ENCODE measurements at regions not wholly inside any gene's neighbourhood (a gene's known extent, or its start where the extent isn't known, plus 50 kb on each side); places are given as distances from the start of the nearest gene placed in this dataset.

GRCh38 chr5:160991205-160991604, 139.2 kb upstream of the ATP10B start:
- no peaks in the 10 kb centered on the region for H3K9me3 Mint-ChIP-seq
- H3K4me3 Mint-ChIP-seq, result no peak overlapping the region
- ChIA-PET POLR2A (no interaction called here), CTCF (no interaction called here)
- no peaks in the 10 kb centered on the region for H3K4me1 Mint-ChIP-seq
- no peak for DNase-seq
- H3K36me3 Mint-ChIP-seq (ENCODE audit: low read depth), result no peaks in the 10 kb centered on the region
- H3K27ac Mint-ChIP-seq, result no peak overlapping the region
- H3K27me3 Mint-ChIP-seq, result no peaks in the 10 kb centered on the region

GRCh38 chr5:160979385-160979784, 127.4 kb upstream of the ATP10B start:
- ChIA-PET CTCF (no interaction called here), POLR2A (no interaction called here)
- no peak overlapping the region for H3K4me3 Mint-ChIP-seq
- H3K36me3 Mint-ChIP-seq (ENCODE audit: low read depth), result no peaks in the 10 kb centered on the region
- H3K27ac Mint-ChIP-seq, result no peak overlapping the region
- DNase-seq, result no peak
- no peaks in the 10 kb centered on the region for H3K4me1 Mint-ChIP-seq
- H3K27me3 Mint-ChIP-seq, result peaks cover 4% of the 10 kb centered on the region
- H3K9me3 Mint-ChIP-seq, result no peaks in the 10 kb centered on the region

GRCh38 chr5:160978944-160979343, 126.9 kb upstream of the ATP10B start:
- POLR2A ChIA-PET, result no interaction called here
- Mint-ChIP-seq H3K9me3 (no peaks in the 10 kb centered on the region), H3K27me3 (peaks cover 4% of the 10 kb centered on the region), H3K27ac (no peak overlapping the region), H3K4me3 (no peak overlapping the region), H3K4me1 (no peaks in the 10 kb centered on the region), H3K36me3 (ENCODE audit: low read depth) (no peaks in the 10 kb centered on the region)
- no peak for DNase-seq
- CTCF ChIA-PET, result no interaction called here

- Mint-ChIP-seq H3K27me3 (peaks cover 4% of the 10 kb centered on the region), H3K4me3 (no peak overlapping the region), H3K27ac (no peak overlapping the region), H3K9me3 (no peaks in the 10 kb centered on the region), H3K36me3 (ENCODE audit: low read depth) (no peaks in the 10 kb centered on the region), H3K4me1 (no peaks in the 10 kb centered on the region)
- CTCF ChIA-PET, result no interaction called here
- POLR2A ChIA-PET, result no interaction called here
- DNase-seq, result no peak
These were observed 124.2 kb upstream of the ATP10B start for GRCh38 chr5:160976181-160976580.

- Mint-ChIP-seq H3K4me1 (no peaks in the 10 kb centered on the region), H3K4me3 (no peak overlapping the region), H3K27me3 (peaks cover 3% of the 10 kb centered on the region), H3K9me3 (no peaks in the 10 kb centered on the region), H3K36me3 (ENCODE audit: low read depth) (no peaks in the 10 kb centered on the region), H3K27ac (no peak overlapping the region)
- ChIA-PET POLR2A (no interaction called here), CTCF (no interaction called here)
- DNase-seq, result no peak
These were observed 118.7 kb upstream of the ATP10B start for GRCh38 chr5:160970605-160971191.

GRCh38 chr5:160969645-160970044, 117.6 kb upstream of the ATP10B start:
- Mint-ChIP-seq H3K27me3 (peaks cover 2% of the 10 kb centered on the region), H3K4me1 (no peaks in the 10 kb centered on the region), H3K36me3 (ENCODE audit: low read depth) (no peaks in the 10 kb centered on the region), H3K27ac (no peak overlapping the region), H3K9me3 (no peaks in the 10 kb centered on the region), H3K4me3 (no peak overlapping the region)
- CTCF ChIA-PET, result no interaction called here
- POLR2A ChIA-PET, result no interaction called here
- no peak for DNase-seq

GRCh38 chr5:160968480-160968879, 116.5 kb upstream of the ATP10B start:
- POLR2A ChIA-PET, result no interaction called here
- CTCF ChIA-PET, result no interaction called here
- no peaks in the 10 kb centered on the region for H3K9me3 Mint-ChIP-seq
- no peak overlapping the region for H3K27ac Mint-ChIP-seq
- no peaks in the 10 kb centered on the region for H3K36me3 Mint-ChIP-seq (ENCODE audit: low read depth)
- no peaks in the 10 kb centered on the region for H3K4me1 Mint-ChIP-seq
- H3K27me3 Mint-ChIP-seq, result peaks cover 2% of the 10 kb centered on the region
- DNase-seq, result no peak
- H3K4me3 Mint-ChIP-seq, result no peak overlapping the region

- POLR2A ChIA-PET, result no interaction called here
- DNase-seq, result no peak
- no peak overlapping the region for H3K4me3 Mint-ChIP-seq
- H3K4me1 Mint-ChIP-seq, result no peaks in the 10 kb centered on the region
- CTCF ChIA-PET, result no interaction called here
- H3K27ac Mint-ChIP-seq, result no peak overlapping the region
- peaks cover 2% of the 10 kb centered on the region for H3K27me3 Mint-ChIP-seq
- H3K36me3 Mint-ChIP-seq (ENCODE audit: low read depth), result no peaks in the 10 kb centered on the region
- no peaks in the 10 kb centered on the region for H3K9me3 Mint-ChIP-seq
These were observed 114.9 kb upstream of the ATP10B start for GRCh38 chr5:160966921-160967320.

- no peak overlapping the region for H3K27ac Mint-ChIP-seq
- ChIA-PET POLR2A (no interaction called here), CTCF (no interaction called here)
- no peaks in the 10 kb centered on the region for H3K4me1 Mint-ChIP-seq
- no peaks in the 10 kb centered on the region for H3K27me3 Mint-ChIP-seq
- H3K4me3 Mint-ChIP-seq, result no peak overlapping the region
- H3K36me3 Mint-ChIP-seq (ENCODE audit: low read depth), result no peaks in the 10 kb centered on the region
- H3K9me3 Mint-ChIP-seq, result no peaks in the 10 kb centered on the region
- no peak for DNase-seq
These were observed 109.8 kb upstream of the ATP10B start for GRCh38 chr5:160961761-160962160.

GRCh38 chr5:160961038-160961437, 109.0 kb upstream of the ATP10B start:
- CTCF ChIA-PET, result no interaction called here
- no peak overlapping the region for H3K4me3 Mint-ChIP-seq
- POLR2A ChIA-PET, result no interaction called here

GRCh38 chr5:160960592-160960991, 108.6 kb upstream of the ATP10B start:
- ChIA-PET CTCF (no interaction called here), POLR2A (no interaction called here)
- Mint-ChIP-seq H3K4me1 (no peaks in the 10 kb centered on the region), H3K4me3 (no peak overlapping the region), H3K9me3 (no peaks in the 10 kb centered on the region), H3K27me3 (no peaks in the 10 kb centered on the region), H3K36me3 (ENCODE audit: low read depth) (no peaks in the 10 kb centered on the region), H3K27ac (no peak overlapping the region)
- no peak for DNase-seq

More at GRCh38 chr5:160961038-160961437, 109.0 kb upstream of the ATP10B start:
- DNase-seq, result no peak
- H3K27me3 Mint-ChIP-seq, result no peaks in the 10 kb centered on the region
- no peaks in the 10 kb centered on the region for H3K36me3 Mint-ChIP-seq (ENCODE audit: low read depth)
- no peaks in the 10 kb centered on the region for H3K9me3 Mint-ChIP-seq
- no peaks in the 10 kb centered on the region for H3K4me1 Mint-ChIP-seq
- H3K27ac Mint-ChIP-seq, result no peak overlapping the region

GRCh38 chr5:160959804-160960203, 107.8 kb upstream of the ATP10B start:
- ChIA-PET CTCF (no interaction called here), POLR2A (no interaction called here)
- no peak for DNase-seq
- Mint-ChIP-seq H3K4me1 (no peaks in the 10 kb centered on the region), H3K36me3 (ENCODE audit: low read depth) (no peaks in the 10 kb centered on the region), H3K4me3 (no peak overlapping the region), H3K9me3 (no peaks in the 10 kb centered on the region), H3K27ac (no peak overlapping the region), H3K27me3 (no peaks in the 10 kb centered on the region)

GRCh38 chr5:160957312-160957861, 105.4 kb upstream of the ATP10B start:
- no peak for DNase-seq
- ChIA-PET CTCF (no interaction called here), POLR2A (no interaction called here)
- no peaks in the 10 kb centered on the region for H3K36me3 Mint-ChIP-seq (ENCODE audit: low read depth)
- no peaks in the 10 kb centered on the region for H3K4me1 Mint-ChIP-seq
- no peak overlapping the region for H3K4me3 Mint-ChIP-seq
- H3K27me3 Mint-ChIP-seq, result peaks cover 2% of the 10 kb centered on the region
- H3K27ac Mint-ChIP-seq, result no peak overlapping the region
- H3K9me3 Mint-ChIP-seq, result no peaks in the 10 kb centered on the region

GRCh38 chr5:160956051-160956450, 104.0 kb upstream of the ATP10B start:
- Mint-ChIP-seq H3K36me3 (ENCODE audit: low read depth) (no peaks in the 10 kb centered on the region), H3K27ac (no peak overlapping the region), H3K4me1 (no peaks in the 10 kb centered on the region), H3K4me3 (no peak overlapping the region), H3K9me3 (no peaks in the 10 kb centered on the region), H3K27me3 (peaks cover 2% of the 10 kb centered on the region)
- DNase-seq, result no peak
- POLR2A ChIA-PET, result no interaction called here
- CTCF ChIA-PET, result no interaction called here

- CTCF ChIA-PET, result no interaction called here
- Mint-ChIP-seq H3K27me3 (peaks cover 2% of the 10 kb centered on the region), H3K36me3 (ENCODE audit: low read depth) (no peaks in the 10 kb centered on the region), H3K4me3 (no peak overlapping the region), H3K4me1 (no peaks in the 10 kb centered on the region), H3K9me3 (no peaks in the 10 kb centered on the region), H3K27ac (no peak overlapping the region)
- POLR2A ChIA-PET, result no interaction called here
- no peak for DNase-seq
These were observed 98.3 kb upstream of the ATP10B start for GRCh38 chr5:160950311-160950710.

Data from activated CD4-positive, alpha-beta memory T cell treated with anti-CD3 and anti-CD28 coated beads, Interleukin-2, amount 10 ng/mL, durations not matched to agents 7 days and 5 days (primary cell).